SIG-M5 treated with dmso at 0.1 percent for 504 hours (cell line): ENCODE measurements at regions not wholly inside any gene's neighbourhood (a gene's known extent, or its start where the extent isn't known, plus 50 kb on each side); places are given as distances from the start of the nearest gene placed in this dataset.
A peak's percentile ranks its signal among the peaks of the same experiment; 100 is the strongest.
"Not testable (repeated sequence)": the region's sequence is repeated elsewhere in the genome, so short reads cannot be mapped to it uniquely, and the experiment has no call there.

ENCODE experiments used
- DNase-seq: peaks from one replicate; lab custom pipeline; 2025; ENCODE audit not compliant: unreplicated experiment; lab: John Stamatoyannopoulos, UW

- DNase-seq = peak; percentile 48
Measured at GRCh38 chr7:9498303-9498702, 1064.9 kb downstream of the NXPH1 start.

GRCh38 chr7:9502269-9502668 lies 1068.9 kb downstream of the NXPH1 start:
- DNase-seq = no peak

- no peak for DNase-seq
Measured at GRCh38 chr7:9504678-9505077, 1071.3 kb downstream of the NXPH1 start.

- no peak for DNase-seq
Measured at GRCh38 chr7:9505516-9505915, 1072.1 kb downstream of the NXPH1 start.

GRCh38 chr7:9507290-9507689 lies 1073.9 kb downstream of the NXPH1 start:
- DNase-seq = no peak

GRCh38 chr7:9516662-9517061 lies 1083.3 kb downstream of the NXPH1 start:
- no peak for DNase-seq

- DNase-seq = no peak
Measured at GRCh38 chr7:9523579-9523978, 1090.2 kb downstream of the NXPH1 start.

- DNase-seq = not testable (repeated sequence)
Measured at GRCh38 chr7:9552431-9552830, 1119.0 kb downstream of the NXPH1 start.

- DNase-seq = no peak
Measured at GRCh38 chr7:9557853-9558252, 1124.4 kb downstream of the NXPH1 start.

GRCh38 chr7:9575716-9576115 lies 1142.3 kb downstream of the NXPH1 start:
- no peak for DNase-seq

- DNase-seq = no peak
Measured at GRCh38 chr7:9582824-9583223, 1149.4 kb downstream of the NXPH1 start.

GRCh38 chr7:9598411-9598810 lies 1165.0 kb downstream of the NXPH1 start:
- DNase-seq = no peak

GRCh38 chr7:9600974-9601373 lies 1167.6 kb downstream of the NXPH1 start:
- DNase-seq = no peak

GRCh38 chr7:9603291-9603690 lies 1169.9 kb downstream of the NXPH1 start:
- DNase-seq = no peak

- no peak for DNase-seq
Measured at GRCh38 chr7:9608560-9608959, 1175.2 kb downstream of the NXPH1 start.

GRCh38 chr7:9620899-9621298 lies 1187.5 kb downstream of the NXPH1 start:
- DNase-seq = not testable (repeated sequence)

- not testable (repeated sequence) for DNase-seq
Measured at GRCh38 chr7:9621306-9621902, 1188.0 kb downstream of the NXPH1 start.

GRCh38 chr7:9621927-9622326 lies 1188.5 kb downstream of the NXPH1 start:
- DNase-seq = no peak

- DNase-seq = no peak
Measured at GRCh38 chr7:9625953-9626352, 1192.5 kb downstream of the NXPH1 start.

- no peak for DNase-seq
Measured at GRCh38 chr7:9645756-9646155, 1212.3 kb downstream of the NXPH1 start.

GRCh38 chr7:9657257-9657656 lies 1223.8 kb downstream of the NXPH1 start:
- peak; percentile 9 for DNase-seq

- DNase-seq = no peak
Measured at GRCh38 chr7:9671979-9672917, 1238.8 kb downstream of the NXPH1 start.
